GM12873 (cell line): ENCODE measurements at regions not wholly inside any gene's neighbourhood (a gene's known extent, or its start where the extent isn't known, plus 50 kb on each side); places are given as distances from the start of the nearest gene placed in this dataset.

Experiments
- TF ChIP-seq, protein P1 (sequence below): IDR thresholded peaks from 2 replicates; pipeline ENCODE4 v1.5.1; 2012; ENCODE audit warnings: low read depth, mild to moderate bottlenecking, moderate library complexity, low read length, control low read depth; ENCODE audit not compliant: insufficient read depth; ENCODE audit errors: missing control alignments

DNA sequence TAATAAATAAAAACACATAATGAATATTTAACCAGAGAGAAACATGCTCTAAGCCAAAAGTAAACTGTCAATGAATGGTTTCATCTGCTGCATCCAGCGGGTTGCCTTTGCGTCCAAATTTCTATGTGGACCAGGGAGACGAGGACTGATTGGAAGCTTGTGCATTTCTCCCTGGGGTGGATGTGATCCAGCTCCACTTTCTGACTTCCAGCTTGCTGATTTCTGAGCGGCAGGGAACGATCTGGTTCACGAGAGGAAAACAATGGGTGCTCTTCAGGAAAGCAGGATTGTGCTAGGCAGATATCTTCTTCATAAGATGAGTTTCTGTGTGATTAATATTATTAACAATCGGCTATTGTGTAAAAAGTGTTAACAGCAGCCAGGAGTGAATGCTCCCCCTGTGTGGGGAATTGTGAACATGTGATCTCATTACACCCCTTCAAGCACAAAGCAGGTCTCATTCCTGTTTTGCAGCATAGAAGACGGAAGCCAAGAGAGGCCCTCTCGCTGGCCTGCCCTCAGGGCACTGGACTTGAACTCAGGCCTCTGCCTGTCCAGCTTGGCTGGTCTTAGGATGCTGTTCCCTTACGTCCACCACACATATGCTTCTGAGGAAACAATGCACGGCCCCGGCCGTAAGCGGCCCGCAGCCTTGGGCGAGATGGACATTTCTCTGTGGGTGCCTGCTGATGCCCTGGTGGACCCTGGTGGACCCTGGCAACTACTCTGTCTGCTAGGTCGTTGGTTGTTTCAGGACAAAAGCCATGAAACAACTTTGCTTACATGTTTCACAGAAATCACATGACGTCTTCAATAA is 183.4 kb upstream of the C1orf174 start:
- TF ChIP-seq, protein P1, sequence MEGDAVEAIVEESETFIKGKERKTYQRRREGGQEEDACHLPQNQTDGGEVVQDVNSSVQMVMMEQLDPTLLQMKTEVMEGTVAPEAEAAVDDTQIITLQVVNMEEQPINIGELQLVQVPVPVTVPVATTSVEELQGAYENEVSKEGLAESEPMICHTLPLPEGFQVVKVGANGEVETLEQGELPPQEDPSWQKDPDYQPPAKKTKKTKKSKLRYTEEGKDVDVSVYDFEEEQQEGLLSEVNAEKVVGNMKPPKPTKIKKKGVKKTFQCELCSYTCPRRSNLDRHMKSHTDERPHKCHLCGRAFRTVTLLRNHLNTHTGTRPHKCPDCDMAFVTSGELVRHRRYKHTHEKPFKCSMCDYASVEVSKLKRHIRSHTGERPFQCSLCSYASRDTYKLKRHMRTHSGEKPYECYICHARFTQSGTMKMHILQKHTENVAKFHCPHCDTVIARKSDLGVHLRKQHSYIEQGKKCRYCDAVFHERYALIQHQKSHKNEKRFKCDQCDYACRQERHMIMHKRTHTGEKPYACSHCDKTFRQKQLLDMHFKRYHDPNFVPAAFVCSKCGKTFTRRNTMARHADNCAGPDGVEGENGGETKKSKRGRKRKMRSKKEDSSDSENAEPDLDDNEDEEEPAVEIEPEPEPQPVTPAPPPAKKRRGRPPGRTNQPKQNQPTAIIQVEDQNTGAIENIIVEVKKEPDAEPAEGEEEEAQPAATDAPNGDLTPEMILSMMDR: no peak

DNA sequence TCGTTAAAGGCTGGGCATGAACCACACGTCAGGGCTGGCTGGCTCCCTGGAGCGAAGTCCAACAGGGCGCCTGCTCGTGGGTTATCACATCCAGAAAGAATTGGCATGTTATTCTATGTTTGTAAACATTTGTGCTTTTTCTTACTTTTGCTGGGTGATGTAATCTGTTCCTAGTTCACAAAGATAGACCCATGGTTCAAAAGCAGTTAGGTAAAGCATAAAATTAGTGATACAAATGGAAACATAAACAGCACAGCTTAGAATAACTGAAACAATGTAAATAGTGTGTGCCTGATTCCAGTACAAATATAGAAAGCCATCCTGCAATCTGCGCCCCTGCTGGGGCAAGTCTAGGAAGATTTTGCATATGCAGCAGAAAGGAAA is 184.0 kb upstream of the C1orf174 start:
- TF ChIP-seq, protein P1: no peak

DNA sequence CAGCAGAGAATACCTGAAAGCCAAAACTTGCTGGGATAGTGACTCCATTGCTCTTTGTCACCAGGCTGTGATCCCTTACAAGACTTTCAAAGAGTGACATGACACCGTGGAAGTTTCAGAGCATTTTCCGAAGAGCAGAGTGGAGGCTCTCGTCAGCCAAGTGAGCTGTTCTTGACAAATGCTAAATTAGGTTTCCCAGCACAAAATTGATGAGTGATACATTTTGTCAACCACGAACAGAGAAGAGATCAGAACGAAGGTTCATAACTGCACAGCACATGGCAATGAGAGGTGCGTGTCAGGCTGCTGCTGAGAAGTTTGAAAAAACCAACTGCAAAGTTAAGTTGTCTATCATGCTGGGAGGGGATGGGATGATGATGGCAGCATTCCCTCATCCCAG is 184.4 kb upstream of the C1orf174 start:
- TF ChIP-seq, protein P1: no peak

DNA sequence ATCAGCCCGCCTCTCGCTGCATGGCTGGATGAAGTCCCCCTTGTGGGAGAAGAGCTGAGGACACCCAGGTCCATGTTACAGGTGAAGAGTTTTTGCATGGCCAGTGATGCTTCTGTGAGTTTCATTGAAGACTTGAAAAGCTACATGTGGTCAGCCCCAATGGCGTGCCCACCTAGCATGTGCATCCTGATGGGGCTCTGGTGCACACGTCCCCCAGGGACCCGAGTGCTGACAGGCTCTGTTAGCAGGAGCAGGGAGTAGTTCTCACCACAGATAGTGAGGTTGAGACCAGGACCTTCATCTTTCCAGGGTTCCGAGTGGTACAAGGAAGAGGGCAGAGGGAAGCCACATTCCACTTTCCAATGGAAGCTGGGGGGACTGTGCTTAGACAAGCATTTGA is 184.8 kb upstream of the C1orf174 start:
- TF ChIP-seq, protein P1: no peak

DNA sequence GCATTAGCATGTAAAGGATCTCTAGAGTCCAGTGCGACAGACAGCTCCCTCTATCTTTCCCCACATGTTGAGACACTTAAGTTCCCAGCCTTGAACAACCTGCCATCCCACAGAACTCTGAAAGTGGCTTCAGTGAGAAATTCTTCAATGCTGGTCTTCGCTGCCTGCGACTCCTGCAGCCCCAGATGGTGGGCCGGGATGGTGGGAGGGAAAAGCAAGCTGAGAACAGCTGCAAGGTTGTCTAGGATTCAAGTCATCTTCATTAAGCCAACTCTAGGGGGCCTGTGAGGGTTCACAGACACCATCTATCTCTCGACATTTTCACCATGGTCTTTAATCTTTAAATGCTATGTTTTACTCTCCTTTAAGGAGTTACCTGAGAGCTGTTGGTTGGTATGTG is 185.5 kb upstream of the C1orf174 start:
- TF ChIP-seq, protein P1: no peak

DNA sequence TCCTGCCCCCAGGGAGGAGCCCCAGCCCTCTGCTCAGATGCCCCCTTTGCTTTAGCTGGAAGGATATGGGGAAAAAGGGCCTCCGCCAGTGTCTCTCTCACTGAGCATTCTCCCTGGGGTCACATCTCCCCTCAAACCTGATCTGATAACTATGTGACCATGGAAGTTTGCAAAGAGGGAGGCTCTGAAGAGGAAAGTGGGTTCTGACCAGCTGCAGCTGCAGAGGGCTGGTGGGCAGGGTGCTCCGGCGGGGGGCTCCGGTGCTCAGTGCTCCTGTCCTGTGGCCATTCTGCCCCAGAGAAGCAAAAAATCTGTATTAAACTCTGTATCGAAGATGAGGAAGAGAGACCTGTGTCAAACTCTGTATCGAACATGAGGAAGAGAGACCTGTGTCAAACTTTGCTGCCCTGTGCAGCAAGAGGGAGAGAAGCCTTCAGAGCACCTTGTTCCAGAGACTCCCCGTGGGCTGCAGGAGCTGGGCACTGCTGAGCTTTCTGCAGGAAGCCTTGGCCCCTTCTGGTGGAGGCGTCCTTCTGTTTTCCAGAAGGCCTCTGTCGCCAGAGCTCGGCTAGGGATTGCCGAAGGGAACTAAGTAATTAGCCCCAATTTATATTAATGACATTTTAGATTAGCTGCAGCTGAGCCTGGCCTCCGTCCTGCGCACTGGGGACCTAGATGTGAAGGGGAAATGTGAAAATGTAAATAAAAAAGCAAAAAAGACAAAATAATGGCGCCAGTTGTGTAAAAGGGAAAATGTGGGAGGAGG is 186.2 kb upstream of the C1orf174 start:
- TF ChIP-seq, protein P1: no peak

DNA sequence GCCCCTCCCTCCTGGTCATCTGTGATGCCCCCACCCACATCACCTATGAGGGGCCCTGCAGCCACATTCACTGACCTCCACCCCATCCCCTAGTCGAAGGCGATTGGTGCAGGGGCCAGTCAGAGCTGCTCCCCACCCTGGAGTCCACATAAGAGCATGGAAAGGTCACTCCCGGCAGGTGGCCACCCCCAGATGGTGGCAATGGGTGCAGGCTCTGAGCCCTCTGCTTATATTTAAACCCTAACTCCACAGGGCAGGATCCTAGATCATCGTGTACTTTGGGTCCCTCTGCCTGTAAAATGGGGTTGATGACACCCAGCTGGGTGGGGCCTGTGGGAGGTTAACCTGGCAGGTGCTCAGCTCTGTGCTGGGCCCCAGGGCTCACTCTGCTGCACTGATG is 186.8 kb upstream of the C1orf174 start:
- TF ChIP-seq, protein P1: no peak
